ENCODE measurements at regions not wholly inside any gene's neighbourhood (a gene's known extent, or its start where the extent isn't known, plus 50 kb on each side); places are given as distances from the start of the nearest gene placed in this dataset.

GRCh38 chr15:69830876-69831275 lies 266.8 kb downstream of the TLE3 start:
- intact Hi-C loops (cut with DNase I; ENCODE audit: low total_unique reads): no loop called here
- in situ Hi-C loops (cut with MboI; ENCODE audit: low pct_ligation_motif_present in 1 of 4, low pct_unique_long_range_greater_than_20kb in 1 of 4, low sequenced_read_pairs in 3 of 4): no loop called here
- WGBS, 2 donors (ENCODE audit: low coverage in 1 of 2): 88 to 100% methylated on average over 2 to 4 of the region's 4 CpGs
- no peak overlapping the region for H3K4me3 ChIP-seq
- H3K27me3 ChIP-seq: no peaks in the 10 kb centered on the region
- H3K36me3 ChIP-seq: no peaks in the 10 kb centered on the region
- peaks cover 0 to 7% (median 0%) of the 10 kb centered on the region in 4 donors for H3K4me1 ChIP-seq
- H3K27ac ChIP-seq: no peak overlapping the region
- TF ChIP-seq POLR2AphosphoS5 (IDR thresholded peaks at IDR 0.05) (no peak), POLR2A (IDR thresholded peaks at IDR 0.05) (no peak), EP300 (IDR thresholded peaks at IDR 0.05; ENCODE audit: low read depth) (no peak), CTCF (IDR thresholded peaks at IDR 0.05) (no peak)
- DNase-seq: no peak
- no peaks in the 10 kb centered on the region for H3K9me3 ChIP-seq

- WGBS, 2 donors (ENCODE audit: low coverage in 1 of 2): 86 to 87% methylated on average over 4 to 5 of the region's 5 CpGs
- in situ Hi-C loops (cut with MboI; ENCODE audit: low pct_ligation_motif_present in 1 of 4, low pct_unique_long_range_greater_than_20kb in 1 of 4, low sequenced_read_pairs in 3 of 4): no loop called here
Measured at GRCh38 chr15:69834267-69834666, 263.4 kb downstream of the TLE3 start.

GRCh38 chr15:69834761-69835160 lies 263.0 kb downstream of the TLE3 start:
- in situ Hi-C loops (cut with MboI; ENCODE audit: low pct_ligation_motif_present in 1 of 4, low pct_unique_long_range_greater_than_20kb in 1 of 4, low sequenced_read_pairs in 3 of 4): no loop called here
- H3K4me3 ChIP-seq: no peak overlapping the region
- H3K27ac ChIP-seq: no peak overlapping the region
- intact Hi-C loops (cut with DNase I; ENCODE audit: low total_unique reads): no loop called here
- TF ChIP-seq CTCF (IDR thresholded peaks at IDR 0.05) (no peak), POLR2A (IDR thresholded peaks at IDR 0.05) (no peak), POLR2AphosphoS5 (IDR thresholded peaks at IDR 0.05) (no peak), EP300 (IDR thresholded peaks at IDR 0.05; ENCODE audit: low read depth) (no peak)
- H3K9me3 ChIP-seq: no peaks in the 10 kb centered on the region
- H3K36me3 ChIP-seq: no peaks in the 10 kb centered on the region
- H3K4me1 ChIP-seq: no peaks in the 10 kb centered on the region
- DNase-seq: no peak
- 65% methylated on average over 3 of the region's 3 CpGs; no CpG with 5 or more reads in 1 of the 2 donors for WGBS, 2 donors (ENCODE audit: low coverage in 1 of 2)
- H3K27me3 ChIP-seq: no peaks in the 10 kb centered on the region

More at GRCh38 chr15:69834267-69834666, 263.4 kb downstream of the TLE3 start:
- TF ChIP-seq POLR2A (IDR thresholded peaks at IDR 0.05) (no peak), EP300 (IDR thresholded peaks at IDR 0.05; ENCODE audit: low read depth) (no peak)
- H3K4me1 ChIP-seq: no peaks in the 10 kb centered on the region
- no peak for DNase-seq
- no peak overlapping the region for H3K4me3 ChIP-seq
- H3K27me3 ChIP-seq: no peaks in the 10 kb centered on the region
- no peaks in the 10 kb centered on the region for H3K9me3 ChIP-seq
- H3K27ac ChIP-seq: no peak overlapping the region
- H3K36me3 ChIP-seq: no peaks in the 10 kb centered on the region
- intact Hi-C loops (cut with DNase I; ENCODE audit: low total_unique reads): no loop called here

- Histone ChIP-seq H3K36me3 (no peaks in the 10 kb centered on the region), H3K4me3 (no peak overlapping the region), H3K9me3 (no peaks in the 10 kb centered on the region), H3K4me1 (no peaks in the 10 kb centered on the region), H3K27me3 (no peaks in the 10 kb centered on the region), H3K27ac (no peak overlapping the region)
- in situ Hi-C loops (cut with MboI; ENCODE audit: low pct_ligation_motif_present in 1 of 4, low pct_unique_long_range_greater_than_20kb in 1 of 4, low sequenced_read_pairs in 3 of 4) (no loop called here), intact Hi-C loops (cut with DNase I; ENCODE audit: low total_unique reads) (no loop called here)
- WGBS, 2 donors (ENCODE audit: low coverage in 1 of 2): 80 to 82% methylated on average over 1 to 3 of the region's 3 CpGs
- TF ChIP-seq CTCF (IDR thresholded peaks at IDR 0.05) (no peak), POLR2A (IDR thresholded peaks at IDR 0.05) (no peak), POLR2AphosphoS5 (IDR thresholded peaks at IDR 0.05) (no peak), EP300 (IDR thresholded peaks at IDR 0.05; ENCODE audit: low read depth) (no peak)
- DNase-seq: no peak
Measured at GRCh38 chr15:69836048-69836447, 261.7 kb downstream of the TLE3 start.
